ENCODE measurements at regions not wholly inside any gene's neighbourhood (a gene's known extent, or its start where the extent isn't known, plus 50 kb on each side); places are given as distances from the start of the nearest gene placed in this dataset.
A peak's percentile ranks its signal among the peaks of the same experiment; 100 is the strongest.

DNA sequence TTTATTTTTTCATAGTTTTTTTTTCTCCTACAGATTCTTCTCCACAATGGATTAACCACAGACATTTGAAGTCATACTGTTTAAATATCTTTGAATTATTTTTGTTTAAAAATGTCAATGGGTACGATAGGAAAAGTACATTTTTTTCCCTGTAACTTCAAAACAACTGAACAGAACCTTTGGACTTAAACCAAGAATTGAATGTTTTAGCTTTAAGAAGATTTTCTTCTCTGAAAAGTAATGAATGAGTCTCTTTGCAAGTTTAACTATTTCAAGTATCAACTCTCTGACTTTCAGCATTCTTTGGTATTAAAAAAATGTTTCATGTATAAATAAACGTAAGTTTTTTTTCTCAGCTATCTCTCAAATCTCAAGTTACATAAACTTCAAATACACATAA lies 364.3 kb downstream of the FBXO8 start:
- no peak for DNase-seq

DNA sequence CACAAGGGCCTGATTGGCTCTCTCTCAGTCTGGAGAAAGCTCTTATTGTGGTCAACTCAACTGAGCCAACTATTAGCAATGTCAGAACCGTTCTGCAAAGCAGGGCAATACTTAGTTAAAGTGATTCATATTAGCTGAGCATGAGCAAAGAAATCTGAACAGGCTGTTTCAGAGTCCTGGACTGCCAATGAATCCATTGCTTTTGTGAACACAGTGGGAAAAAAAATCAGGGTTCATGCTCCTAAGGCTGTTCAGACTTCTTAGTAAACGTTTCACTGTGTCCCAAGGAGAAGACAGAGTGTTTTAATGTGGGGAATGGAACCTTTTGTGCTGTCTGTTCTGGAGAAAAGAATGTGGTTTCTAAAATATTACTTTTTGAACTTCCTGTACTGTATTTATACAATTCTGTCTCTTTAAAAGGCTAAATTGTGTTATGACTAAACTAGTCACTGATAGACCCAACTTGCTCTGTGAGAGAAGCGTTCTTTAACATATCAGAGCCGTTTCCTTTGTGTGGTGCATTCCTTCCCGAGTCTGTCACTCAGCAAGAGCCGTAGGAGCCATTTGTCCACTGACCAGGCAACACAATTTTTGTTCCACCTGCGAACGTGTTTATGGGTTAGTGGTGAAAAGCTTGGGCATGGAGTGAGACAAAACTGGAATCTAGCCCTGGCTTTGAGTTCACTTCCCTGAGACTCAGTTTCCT lies 366.1 kb downstream of the FBXO8 start:
- no peak for DNase-seq

DNA sequence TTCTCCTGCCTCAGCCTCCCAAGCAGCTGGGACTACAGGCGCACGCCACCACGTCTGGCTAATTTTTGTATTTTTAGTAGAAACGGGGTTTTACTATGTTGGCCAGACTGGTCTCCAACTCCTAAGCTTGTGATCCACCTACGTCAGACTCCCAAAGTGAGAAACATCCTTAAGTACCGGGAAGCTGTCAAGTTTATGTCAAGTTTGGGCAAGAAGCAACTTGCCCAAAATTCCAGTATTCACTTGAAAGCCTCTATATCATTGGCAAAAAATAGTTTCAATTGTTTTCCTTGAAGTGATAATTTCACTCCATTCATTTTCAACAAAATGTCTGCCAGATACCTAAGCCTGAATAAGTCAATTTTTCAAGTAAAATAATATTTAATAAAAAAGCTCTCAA lies 370.0 kb downstream of the FBXO8 start:
- DNase-seq = no peak

DNA sequence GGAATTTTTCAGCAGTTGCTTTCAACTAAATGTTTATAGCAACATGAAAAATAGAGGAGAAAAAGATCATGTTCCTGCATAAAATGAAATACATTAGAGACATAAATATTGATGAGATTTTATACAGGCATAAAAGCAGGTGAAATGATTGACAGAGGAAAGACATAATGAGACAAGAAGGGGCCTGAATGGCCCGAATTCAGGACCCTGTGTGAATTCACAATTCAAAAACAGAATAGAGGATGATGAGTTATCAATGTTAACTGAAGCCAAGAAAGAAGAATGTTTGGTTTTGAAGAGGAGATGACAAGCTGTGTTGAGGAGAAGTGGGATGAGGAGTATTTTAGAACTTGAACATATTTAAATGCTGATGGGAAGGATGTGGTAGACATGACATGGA lies 371.1 kb downstream of the FBXO8 start:
- no peak for DNase-seq

- no peak for DNase-seq
Observed at GRCh38 chr4:173910891-173911290, 372.6 kb downstream of the FBXO8 start.

DNA sequence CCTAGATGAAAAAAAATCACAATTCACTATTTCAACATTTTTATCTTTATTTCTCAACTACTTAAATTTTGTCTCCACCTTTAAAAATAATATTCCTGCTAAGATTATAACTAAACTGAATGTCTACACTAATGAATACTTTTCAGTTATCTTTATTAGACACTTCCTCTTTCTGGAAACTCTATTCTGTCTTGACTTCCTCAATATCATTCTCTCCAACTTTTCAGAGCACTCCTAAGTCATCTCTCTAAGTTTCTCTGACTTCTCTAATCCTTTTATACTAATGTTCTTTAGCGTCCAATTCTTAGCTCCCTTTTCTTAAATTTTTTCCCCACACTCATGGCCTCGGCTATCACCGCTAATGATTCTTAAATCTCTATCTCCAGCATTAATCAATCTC lies 374.2 kb downstream of the FBXO8 start:
- no peak for DNase-seq

GRCh38 chr4:173899813-173900212 lies 369.8 kb upstream of the HAND2 start:
- DNase-seq = no peak

- no peak for DNase-seq
Observed at GRCh38 chr4:173891072-173891471, 361.0 kb upstream of the HAND2 start.

- no peak for DNase-seq
Observed at GRCh38 chr4:173883821-173884220, 353.8 kb upstream of the HAND2 start.

- no peak for DNase-seq
Observed at GRCh38 chr4:173880897-173881296, 350.9 kb upstream of the HAND2 start.

GRCh38 chr4:173879509-173879908 lies 349.5 kb upstream of the HAND2 start:
- DNase-seq = peak; percentile 12

DNA sequence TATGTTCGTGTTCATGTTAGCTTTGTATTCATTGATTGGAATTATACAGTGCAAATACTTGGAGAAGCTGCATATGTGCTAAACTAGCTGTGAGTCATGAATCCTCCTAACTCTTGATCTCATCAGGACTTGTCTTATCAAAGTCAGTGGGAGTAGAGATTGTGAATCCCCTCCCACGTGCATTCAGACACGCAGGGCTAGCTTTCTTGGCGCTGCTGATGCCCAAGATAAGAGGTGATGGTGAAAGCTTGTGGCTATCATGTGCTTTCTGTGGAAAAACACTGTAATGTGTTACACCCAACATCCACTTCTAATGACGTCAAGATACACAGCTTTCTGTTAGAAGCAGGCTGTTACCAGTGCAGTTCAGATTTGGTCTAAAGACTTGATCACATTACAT lies 348.7 kb upstream of the HAND2 start:
- DNase-seq = no peak

DNA sequence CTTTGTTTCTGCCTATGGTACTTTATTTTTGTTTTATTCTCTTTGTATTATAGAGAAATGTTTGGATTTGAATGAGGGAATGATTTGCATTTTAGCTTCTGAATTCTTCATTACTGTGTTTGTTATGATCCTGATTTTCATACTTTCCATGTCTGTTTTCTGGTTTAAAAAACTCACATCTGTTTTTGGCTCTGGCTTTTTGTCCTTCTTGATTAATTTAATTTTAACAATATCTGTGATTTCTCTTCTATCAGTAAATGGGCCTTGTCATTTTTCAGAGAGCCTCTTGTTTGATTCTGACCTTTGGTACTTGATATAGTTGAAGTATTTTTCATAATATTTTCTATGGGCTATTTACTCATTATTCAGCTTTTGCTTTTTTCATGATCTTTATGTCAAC lies 341.6 kb upstream of the HAND2 start:
- DNase-seq = no peak

- no peak for DNase-seq
Observed at GRCh38 chr4:173866322-173867026, 336.4 kb upstream of the HAND2 start.

- DNase-seq = no peak
Observed at GRCh38 chr4:173862754-173863153, 332.7 kb upstream of the HAND2 start.

DNA sequence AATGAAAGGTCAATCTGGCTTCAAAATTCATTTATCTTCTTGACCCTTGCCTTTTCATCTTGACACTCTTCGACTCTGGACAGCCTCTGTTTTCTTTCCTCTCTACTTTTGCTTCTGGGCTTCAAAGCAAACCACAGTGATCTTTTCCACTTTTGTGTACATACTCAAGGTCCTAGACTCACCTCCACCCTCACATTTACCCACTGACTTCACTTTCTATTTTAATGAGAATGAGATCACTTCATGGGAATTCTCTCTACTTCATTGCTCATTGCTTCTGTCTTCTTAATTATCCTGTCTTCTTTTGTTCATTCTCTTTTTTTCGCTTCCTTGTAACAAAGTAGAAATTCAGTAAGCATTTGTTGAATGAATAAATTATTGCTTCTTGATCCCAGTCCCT lies 330.1 kb upstream of the HAND2 start:
- no peak for DNase-seq

GRCh38 chr4:173859091-173859713 lies 329.2 kb upstream of the HAND2 start:
- DNase-seq = no peak

GRCh38 chr4:173858471-173858870 lies 328.4 kb upstream of the HAND2 start:
- no peak for DNase-seq

GRCh38 chr4:173857828-173858227 lies 327.8 kb upstream of the HAND2 start:
- no peak for DNase-seq

GRCh38 chr4:173855015-173855414 lies 325.0 kb upstream of the HAND2 start:
- DNase-seq = no peak

DNA sequence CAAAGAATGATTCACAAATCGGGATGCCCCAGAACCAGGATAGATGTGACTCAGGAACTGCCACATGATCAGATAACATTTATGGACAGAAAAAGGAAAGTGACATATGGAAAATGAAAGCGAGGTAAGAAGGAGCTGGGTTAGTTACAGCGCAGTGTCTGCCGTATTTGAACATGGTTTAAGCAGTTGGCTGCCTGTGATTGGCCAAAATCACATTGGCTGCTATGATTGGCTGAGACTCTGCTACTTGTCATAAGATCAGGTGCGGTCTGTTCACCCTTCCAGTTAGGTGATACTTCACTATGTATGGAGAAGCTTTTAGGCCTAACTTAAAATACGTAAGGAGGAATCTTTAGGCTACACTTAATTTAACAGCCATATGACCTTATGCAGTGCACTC lies 322.7 kb upstream of the HAND2 start:
- no peak for DNase-seq

GRCh38 chr4:173845580-173845979 lies 315.6 kb upstream of the HAND2 start:
- no peak for DNase-seq

- DNase-seq = no peak
Observed at GRCh38 chr4:173839865-173840264, 309.8 kb upstream of the HAND2 start.

GRCh38 chr4:173837517-173837916 lies 307.5 kb upstream of the HAND2 start:
- no peak for DNase-seq
